ENCODE measurements at regions not wholly inside any gene's neighbourhood (a gene's known extent, or its start where the extent isn't known, plus 50 kb on each side); places are given as distances from the start of the nearest gene placed in this dataset.

DNA sequence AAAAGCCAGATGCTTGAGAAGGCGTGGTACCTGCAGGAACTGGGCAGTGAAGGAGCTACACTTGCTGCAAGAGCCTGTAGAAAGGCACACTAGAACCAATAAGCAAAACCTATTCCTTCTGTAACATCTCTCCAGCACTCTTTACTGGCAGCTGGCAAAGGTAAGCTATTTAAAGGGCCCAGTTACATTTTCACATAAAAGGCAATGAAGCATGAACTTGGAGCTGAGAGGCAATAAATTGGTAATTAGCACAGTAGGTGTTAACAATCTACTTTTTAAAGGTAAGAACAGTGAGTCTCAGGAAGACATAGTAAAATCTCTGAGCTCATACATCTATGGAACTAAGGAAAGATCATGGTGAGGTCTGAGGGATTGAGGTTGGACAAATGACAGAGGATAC lies 167.1 kb upstream of the OLFM3 start:
- TF ChIP-seq, protein P1, sequence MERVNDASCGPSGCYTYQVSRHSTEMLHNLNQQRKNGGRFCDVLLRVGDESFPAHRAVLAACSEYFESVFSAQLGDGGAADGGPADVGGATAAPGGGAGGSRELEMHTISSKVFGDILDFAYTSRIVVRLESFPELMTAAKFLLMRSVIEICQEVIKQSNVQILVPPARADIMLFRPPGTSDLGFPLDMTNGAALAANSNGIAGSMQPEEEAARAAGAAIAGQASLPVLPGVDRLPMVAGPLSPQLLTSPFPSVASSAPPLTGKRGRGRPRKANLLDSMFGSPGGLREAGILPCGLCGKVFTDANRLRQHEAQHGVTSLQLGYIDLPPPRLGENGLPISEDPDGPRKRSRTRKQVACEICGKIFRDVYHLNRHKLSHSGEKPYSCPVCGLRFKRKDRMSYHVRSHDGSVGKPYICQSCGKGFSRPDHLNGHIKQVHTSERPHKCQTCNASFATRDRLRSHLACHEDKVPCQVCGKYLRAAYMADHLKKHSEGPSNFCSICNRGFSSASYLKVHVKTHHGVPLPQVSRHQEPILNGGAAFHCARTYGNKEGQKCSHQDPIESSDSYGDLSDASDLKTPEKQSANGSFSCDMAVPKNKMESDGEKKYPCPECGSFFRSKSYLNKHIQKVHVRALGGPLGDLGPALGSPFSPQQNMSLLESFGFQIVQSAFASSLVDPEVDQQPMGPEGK (CRISPR knock-in tag; IDR thresholded peaks at IDR 0.05; ENCODE audit: borderline replicate concordance) = no peak
- TF ChIP-seq ARNTL (CRISPR knock-in tag; IDR thresholded peaks at IDR 0.05; ENCODE audit: borderline replicate concordance, low read depth) (no peak), TOX (CRISPR knock-in tag; IDR thresholded peaks at IDR 0.05; ENCODE audit: borderline replicate concordance) (no peak), PPARA (CRISPR knock-in tag; IDR thresholded peaks at IDR 0.05; ENCODE audit: borderline replicate concordance) (no peak), RARB (CRISPR knock-in tag; IDR thresholded peaks at IDR 0.05) (no peak), ZFP3 (CRISPR knock-in tag; IDR thresholded peaks at IDR 0.05) (no peak), ZFP30 (CRISPR knock-in tag; IDR thresholded peaks at IDR 0.05) (no peak), ESRRG (CRISPR knock-in tag; IDR thresholded peaks at IDR 0.05) (no peak), CSDC2 (CRISPR knock-in tag; IDR thresholded peaks at IDR 0.05) (no peak), GLIS3 (CRISPR knock-in tag; IDR thresholded peaks at IDR 0.05) (no peak), ISL1 (CRISPR knock-in tag; IDR thresholded peaks at IDR 0.05) (no peak)
- TF ChIP-seq, protein P2, sequence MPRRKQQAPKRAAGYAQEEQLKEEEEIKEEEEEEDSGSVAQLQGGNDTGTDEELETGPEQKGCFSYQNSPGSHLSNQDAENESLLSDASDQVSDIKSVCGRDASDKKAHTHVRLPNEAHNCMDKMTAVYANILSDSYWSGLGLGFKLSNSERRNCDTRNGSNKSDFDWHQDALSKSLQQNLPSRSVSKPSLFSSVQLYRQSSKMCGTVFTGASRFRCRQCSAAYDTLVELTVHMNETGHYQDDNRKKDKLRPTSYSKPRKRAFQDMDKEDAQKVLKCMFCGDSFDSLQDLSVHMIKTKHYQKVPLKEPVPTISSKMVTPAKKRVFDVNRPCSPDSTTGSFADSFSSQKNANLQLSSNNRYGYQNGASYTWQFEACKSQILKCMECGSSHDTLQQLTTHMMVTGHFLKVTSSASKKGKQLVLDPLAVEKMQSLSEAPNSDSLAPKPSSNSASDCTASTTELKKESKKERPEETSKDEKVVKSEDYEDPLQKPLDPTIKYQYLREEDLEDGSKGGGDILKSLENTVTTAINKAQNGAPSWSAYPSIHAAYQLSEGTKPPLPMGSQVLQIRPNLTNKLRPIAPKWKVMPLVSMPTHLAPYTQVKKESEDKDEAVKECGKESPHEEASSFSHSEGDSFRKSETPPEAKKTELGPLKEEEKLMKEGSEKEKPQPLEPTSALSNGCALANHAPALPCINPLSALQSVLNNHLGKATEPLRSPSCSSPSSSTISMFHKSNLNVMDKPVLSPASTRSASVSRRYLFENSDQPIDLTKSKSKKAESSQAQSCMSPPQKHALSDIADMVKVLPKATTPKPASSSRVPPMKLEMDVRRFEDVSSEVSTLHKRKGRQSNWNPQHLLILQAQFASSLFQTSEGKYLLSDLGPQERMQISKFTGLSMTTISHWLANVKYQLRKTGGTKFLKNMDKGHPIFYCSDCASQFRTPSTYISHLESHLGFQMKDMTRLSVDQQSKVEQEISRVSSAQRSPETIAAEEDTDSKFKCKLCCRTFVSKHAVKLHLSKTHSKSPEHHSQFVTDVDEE (CRISPR knock-in tag; IDR thresholded peaks at IDR 0.05) = no peak
- TF ChIP-seq, protein P3, sequence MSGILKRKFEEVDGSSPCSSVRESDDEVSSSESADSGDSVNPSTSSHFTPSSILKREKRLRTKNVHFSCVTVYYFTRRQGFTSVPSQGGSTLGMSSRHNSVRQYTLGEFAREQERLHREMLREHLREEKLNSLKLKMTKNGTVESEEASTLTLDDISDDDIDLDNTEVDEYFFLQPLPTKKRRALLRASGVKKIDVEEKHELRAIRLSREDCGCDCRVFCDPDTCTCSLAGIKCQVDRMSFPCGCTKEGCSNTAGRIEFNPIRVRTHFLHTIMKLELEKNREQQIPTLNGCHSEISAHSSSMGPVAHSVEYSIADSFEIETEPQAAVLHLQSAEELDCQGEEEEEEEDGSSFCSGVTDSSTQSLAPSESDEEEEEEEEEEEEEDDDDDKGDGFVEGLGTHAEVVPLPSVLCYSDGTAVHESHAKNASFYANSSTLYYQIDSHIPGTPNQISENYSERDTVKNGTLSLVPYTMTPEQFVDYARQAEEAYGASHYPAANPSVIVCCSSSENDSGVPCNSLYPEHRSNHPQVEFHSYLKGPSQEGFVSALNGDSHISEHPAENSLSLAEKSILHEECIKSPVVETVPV (CRISPR knock-in tag; IDR thresholded peaks at IDR 0.05) = no peak
- TF ChIP-seq, protein P4, sequence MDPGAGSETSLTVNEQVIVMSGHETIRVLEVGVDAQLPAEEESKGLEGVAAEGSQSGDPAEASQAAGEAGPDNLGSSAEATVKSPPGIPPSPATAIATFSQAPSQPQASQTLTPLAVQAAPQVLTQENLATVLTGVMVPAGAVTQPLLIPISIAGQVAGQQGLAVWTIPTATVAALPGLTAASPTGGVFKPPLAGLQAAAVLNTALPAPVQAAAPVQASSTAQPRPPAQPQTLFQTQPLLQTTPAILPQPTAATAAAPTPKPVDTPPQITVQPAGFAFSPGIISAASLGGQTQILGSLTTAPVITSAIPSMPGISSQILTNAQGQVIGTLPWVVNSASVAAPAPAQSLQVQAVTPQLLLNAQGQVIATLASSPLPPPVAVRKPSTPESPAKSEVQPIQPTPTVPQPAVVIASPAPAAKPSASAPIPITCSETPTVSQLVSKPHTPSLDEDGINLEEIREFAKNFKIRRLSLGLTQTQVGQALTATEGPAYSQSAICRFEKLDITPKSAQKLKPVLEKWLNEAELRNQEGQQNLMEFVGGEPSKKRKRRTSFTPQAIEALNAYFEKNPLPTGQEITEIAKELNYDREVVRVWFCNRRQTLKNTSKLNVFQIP (CRISPR knock-in tag; IDR thresholded peaks at IDR 0.05; ENCODE audit: borderline replicate concordance, low read depth) = no peak
